K562 (cell line): ENCODE measurements at regions not wholly inside any gene's neighbourhood (a gene's known extent, or its start where the extent isn't known, plus 50 kb on each side); places are given as distances from the start of the nearest gene placed in this dataset.

Experiments
- ATAC-seq: fragments of 200-7000 bp; cut with Tn5 transposase; 3 replicates; pipeline ENCODE4 v1.9.1; 2020; ENCODE audit warnings: moderate library complexity
- BruUV-seq: library from RNA; stranded (reverse); fragments of 400-500 nt; replicated peaks from 2 replicates; lab custom pipeline; 2021; lab: Mats Ljungman, UMichigan
- CTCF ChIA-PET: fragments of 300-600 bp; formaldehyde crosslinking; extraction: SDS; loops from one replicate; lab custom pipeline; 2021; ENCODE audit warnings: low intra/inter-chr PET ratio; lab: Yijun Ruan, JAX
- POLR2A ChIA-PET: fragments of 300-600, 350-650 bp; sonication (Branson Sonifier 250); formaldehyde crosslinking; extraction: SDS; loops from one replicate; lab custom pipeline; 2021; ENCODE audit warnings: antibody characterized with exemption, inconsistent platforms; lab: Yijun Ruan, JAX
- DNase-seq, 4 experiments: peaks; one replicate each; pipeline versions ENCODE4 v3.0.0 to v3.0.0-alpha.2; 2011 to 2018; ENCODE audit warnings: low spot score in 3 of 4, mixed read lengths in 3 of 4; ENCODE audit errors: extremely low read depth in 1 of 4
- FAIRE-seq: peaks from 2 replicates; lab custom pipeline; 2011; peaks lifted over from hg19 to GRCh38; lab: Jason Lieb, UNC
- H2AFZ ChIP-seq: 2 replicates; pipeline ENCODE4 v1.6.0; 2011; ENCODE audit warnings: low read depth, low read length, control low read depth, inconsistent platforms
- H3K27ac ChIP-seq: fragments of 200-600 bp; 3 replicates; pipeline ENCODE4 v1.8.0; 2011; ENCODE audit warnings: low read depth, mild to moderate bottlenecking, control low read depth, inconsistent platforms, low read length, moderate library complexity, mixed read lengths; ENCODE audit errors: extremely low read depth
- H3K27me3 ChIP-seq, 2 experiments: fragments of 300-600 bp in 1 of 2; 2 replicates in 1 of 2; 3 replicates in 1 of 2; pipeline versions ENCODE4 v1.6.0 to v1.8.0; 2011; ENCODE audit warnings: inconsistent platforms in 2 of 2, low read length in 2 of 2, mild to moderate bottlenecking in 1 of 2, mixed read lengths in 1 of 2, moderate library complexity in 1 of 2; ENCODE audit not compliant: control insufficient read depth in 2 of 2, insufficient read depth in 2 of 2
- H3K36me3 ChIP-seq: fragments of 300-600 bp; 3 replicates; pipeline ENCODE4 v1.8.0; 2011; ENCODE audit warnings: mild to moderate bottlenecking, low read length, inconsistent platforms; ENCODE audit not compliant: control insufficient read depth, insufficient read depth
- H3K4me1 ChIP-seq, 2 experiments: fragments of 200-600 bp in 1 of 2; replicated peaks in 1 of 2; 2 replicates in 1 of 2; 3 replicates in 1 of 2; pipeline versions ENCODE4 v1.5.1 to v1.8.0; 2011; ENCODE audit warnings: inconsistent platforms in 2 of 2, low read length in 2 of 2, mild to moderate bottlenecking in 1 of 2, mixed read lengths in 1 of 2, moderate library complexity in 1 of 2; ENCODE audit not compliant: control insufficient read depth in 2 of 2, insufficient read depth in 2 of 2
- H3K4me2 ChIP-seq: 2 replicates; pipeline ENCODE4 v1.6.1; 2011; ENCODE audit warnings: low read length, control low read depth, inconsistent platforms, mixed read lengths; ENCODE audit not compliant: insufficient read depth
- H3K4me3 ChIP-seq: fragments of 200-600 bp; sonication (generic), shearing (Covaris generic); 2 replicates; pipeline ENCODE4 v1.5.1; 2016; ENCODE audit warnings: control low read depth, inconsistent platforms
- H3K79me2 ChIP-seq: fragments of 200-600 bp; 3 replicates; pipeline ENCODE4 v1.8.0; 2011; ENCODE audit warnings: low read length, inconsistent platforms; ENCODE audit not compliant: control insufficient read depth, insufficient read depth
- H3K9ac ChIP-seq, 2 experiments: 2 replicates each; pipeline versions ENCODE4 v1.6.0 to v1.6.1; 2011; ENCODE audit warnings: low read depth in 2 of 2, low read length in 2 of 2, control low read depth in 1 of 2, inconsistent platforms in 1 of 2, mild to moderate bottlenecking in 1 of 2, mixed read lengths in 1 of 2; ENCODE audit not compliant: insufficient read depth in 1 of 2
- H3K9me1 ChIP-seq: one replicate; pipeline ENCODE4 v1.6.0; 2011; ENCODE audit warnings: inconsistent platforms, mild to moderate bottlenecking, low read length, moderate library complexity; ENCODE audit not compliant: control insufficient read depth, insufficient read depth
- H3K9me3 ChIP-seq: replicated peaks from 2 replicates; pipeline ENCODE4 v1.5.1; 2011; ENCODE audit warnings: low read depth, low read length, inconsistent platforms; ENCODE audit not compliant: control insufficient read depth, insufficient read depth
- H4K20me1 ChIP-seq: replicated peaks from 2 replicates; pipeline ENCODE4 v1.6.1; 2011; ENCODE audit warnings: low read length, inconsistent platforms, mixed read lengths; ENCODE audit not compliant: control insufficient read depth, insufficient read depth
- ARNT ChIP-seq, 2 experiments: fragments of 450-650 bp; IDR thresholded peaks; 2 replicates each; pipeline ENCODE4 v1.6.1; 2016; ENCODE audit warnings: mild to moderate bottlenecking in 1 of 2
- BCLAF1 ChIP-seq, 2 experiments: fragments of 450-650 bp in 1 of 2; IDR thresholded peaks; 2 replicates each; pipeline ENCODE4 v1.6.1; 2011 to 2017; ENCODE audit warnings: low read depth in 2 of 2, antibody characterized with exemption in 1 of 2, borderline replicate concordance in 1 of 2, low read length in 1 of 2, mild to moderate bottlenecking in 1 of 2, mixed read lengths in 1 of 2; ENCODE audit not compliant: control insufficient read depth in 1 of 2
- ETS2 ChIP-seq: IDR thresholded peaks from 2 replicates; pipeline ENCODE4 v1.6.1; 2016; ENCODE audit warnings: borderline replicate concordance, missing genetic modification characterization, mild to moderate bottlenecking, moderate library complexity, missing compliant biosample characterization; ENCODE audit not compliant: poor library complexity, severe bottlenecking
- KLF1 ChIP-seq: fragments of 450-650 bp; IDR thresholded peaks from 2 replicates; pipeline ENCODE4 v1.6.1; 2016; ENCODE audit warnings: missing genetic modification characterization, missing compliant biosample characterization
- MAZ ChIP-seq, 2 experiments: fragments of 450-650 bp in 1 of 2; sonication (generic) in 1 of 2; formaldehyde crosslinking; IDR thresholded peaks in 1 of 2; conservative IDR thresholded peaks in 1 of 2; 2 replicates each; pipeline versions ENCODE4 v1.4.0 to v1.5.0; 2020; ENCODE audit warnings: mild to moderate bottlenecking in 1 of 2, missing genetic modification reagents in 1 of 2
- MCM3 ChIP-seq: fragments of 450-650 bp; IDR thresholded peaks from 2 replicates; pipeline ENCODE4 v1.6.1; 2016
- PPARD ChIP-seq: fragments of 250-450 bp; sonication (Bioruptor Pico); IDR thresholded peaks from 2 replicates; pipeline ENCODE4 v1.8.0; 2022; ENCODE audit warnings: inconsistent platforms, mild to moderate bottlenecking, moderate library complexity
- PRDM10 ChIP-seq: fragments of 450-650 bp; IDR thresholded peaks from 2 replicates; pipeline ENCODE4 v1.6.1; 2018; ENCODE audit not compliant: partially characterized antibody
- SFPQ ChIP-seq: fragments of 200-400 bp; formaldehyde crosslinking; IDR thresholded peaks from 2 replicates; pipeline ENCODE4 v1.6.1; 2017; ENCODE audit warnings: mild to moderate bottlenecking, low read depth, low read length, moderate library complexity
- SRSF3 ChIP-seq: fragments of 200-400 bp; formaldehyde crosslinking; IDR thresholded peaks from 2 replicates; pipeline ENCODE4 v1.6.1; 2016; ENCODE audit warnings: mild to moderate bottlenecking, low read length, moderate library complexity; ENCODE audit not compliant: insufficient read depth
- ZFP30 ChIP-seq: fragments of 250-450 bp; sonication (Bioruptor Pico); IDR thresholded peaks from 2 replicates; pipeline ENCODE4 v1.8.0; 2022; ENCODE audit warnings: moderate library complexity, mild to moderate bottlenecking, inconsistent platforms, borderline replicate concordance
- WGBS: fragments of 100-300 bp; shearing (Covaris generic); methylation state at CpG from one replicate; pipeline ENCODE4 v1.1.6; 2016; ENCODE audit warnings: low coverage, mixed read lengths; ENCODE audit not compliant: insufficient coverage; ENCODE audit errors: missing lambda C conversion rate; 5-methylcytosine and 5-hydroxymethylcytosine counted together
- in situ Hi-C: fragments of 300-500 bp; cut with MboI; formaldehyde crosslinking; loops from 4 replicates; pipeline ENCODE4 v1.15.0; 2018; ENCODE audit warnings: inconsistent platforms, mixed read lengths
- intact Hi-C: fragments of 100-400 bp; cut with micrococcal nuclease; formaldehyde crosslinking; loops from 2 replicates; pipeline ENCODE4 v1.14.2; 2022

- Histone ChIP-seq H3K27me3 (no peaks in the 10 kb centered on the region), H3K36me3 (no peaks in the 10 kb centered on the region), H3K9me1 (no peaks in the 10 kb centered on the region), H2AFZ (no peak overlapping the region), H4K20me1 (no peaks in the 10 kb centered on the region), H3K4me1 (no peaks in the 10 kb centered on the region), H3K27ac (no peak overlapping the region), H3K4me2 (no peak overlapping the region), H3K9ac (no peak overlapping the region), H3K79me2 (no peaks in the 10 kb centered on the region), H3K4me3 (no peak overlapping the region), H3K9me3 (no peaks in the 10 kb centered on the region)
- in situ Hi-C loops, result no loop called here
- FAIRE-seq (no peak), DNase-seq (no peak), ATAC-seq (no peak)
- ChIA-PET POLR2A (no interaction called here), CTCF (no interaction called here)
- no TSS peak for BruUV-seq
- intact Hi-C loops, result no loop called here
- 3% methylated on average over 3 of the region's 3 CpGs for WGBS
- TF ChIP-seq ARNT (IDR thresholded peaks at IDR 0.05) (no peak), BCLAF1 (IDR thresholded peaks at IDR 0.05; ENCODE audit: borderline replicate concordance in 1 of 2, control insufficient read depth in 1 of 2, low read depth in 2 of 2, low read length in 1 of 2) (no peak), PRDM10 (no peak), SFPQ (no peak), SRSF3 (no peak), MCM3 (no peak), KLF1 (tag) (no peak), ETS2 (no peak), MAZ (CRISPR knock-in tag; conservative IDR thresholded peaks at IDR 0.05 in 1 of 2, IDR thresholded peaks at IDR 0.05 in 1 of 2) (no peak), ZFP30 (CRISPR knock-in tag) (no peak), PPARD (CRISPR knock-in tag) (no peak)
Observed at GRCh38 chr14:42174357-42174756, 567.7 kb downstream of the LRFN5 start.
